Neuron (in vitro differentiated cells): ENCODE measurements at regions not wholly inside any gene's neighbourhood (a gene's known extent, or its start where the extent isn't known, plus 50 kb on each side); places are given as distances from the start of the nearest gene placed in this dataset.

Experiments
- H2AFZ ChIP-seq: one replicate; pipeline ENCODE4 v1.6.1; 2013; ENCODE audit warnings: low read depth, mild to moderate bottlenecking, inconsistent platforms, low read length, moderate library complexity
- H3K27me3 ChIP-seq: one replicate; pipeline ENCODE4 v1.6.1; 2013; ENCODE audit warnings: low read length; ENCODE audit not compliant: insufficient read depth
- H3K36me3 ChIP-seq: one replicate; pipeline ENCODE4 v1.6.1; 2013; ENCODE audit warnings: low read length; ENCODE audit not compliant: insufficient read depth
- H3K4me1 ChIP-seq: one replicate; pipeline ENCODE4 v1.6.1; 2013; ENCODE audit warnings: low read length; ENCODE audit not compliant: insufficient read depth
- H3K4me3 ChIP-seq: 2 replicates; pipeline ENCODE4 v1.5.1; 2013; ENCODE audit warnings: mild to moderate bottlenecking, low read length, moderate library complexity
- H3K9me3 ChIP-seq: one replicate; pipeline ENCODE4 v1.6.1; 2013; ENCODE audit warnings: low read length

GRCh38 chr7:17069146-17069545, 187.4 kb upstream of the AGR3 start:
- no peak overlapping the region for H3K4me3 ChIP-seq
- peaks cover 2% of the 10 kb centered on the region for H3K9me3 ChIP-seq
- H3K4me1 ChIP-seq, result no peaks in the 10 kb centered on the region
- no peaks in the 10 kb centered on the region for H3K27me3 ChIP-seq
- H2AFZ ChIP-seq, result no peak overlapping the region
- no peaks in the 10 kb centered on the region for H3K36me3 ChIP-seq

DNA sequence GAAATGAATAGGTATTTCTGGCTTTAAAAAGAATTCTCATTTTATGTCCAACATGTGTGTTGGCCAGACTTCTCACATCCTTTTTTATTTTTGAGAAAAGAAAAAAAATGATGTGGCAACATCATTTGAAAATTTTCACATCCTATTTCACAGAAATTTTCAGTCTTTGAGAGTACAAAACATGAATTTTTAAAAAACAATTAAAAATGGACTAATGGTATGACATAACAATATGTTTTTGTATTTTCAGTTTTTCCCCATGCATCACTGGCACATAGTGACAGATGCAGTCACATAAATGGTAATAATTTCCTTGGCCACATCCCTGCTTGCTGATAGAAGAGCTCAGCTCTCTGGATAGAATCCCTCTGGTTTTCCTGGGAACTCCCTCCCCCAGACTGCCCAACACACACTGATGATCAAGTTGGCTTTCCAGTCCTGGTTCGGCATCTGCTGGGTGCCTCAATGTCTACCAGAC, 188.5 kb upstream of the AGR3 start:
- Histone ChIP-seq H3K4me3 (no peak overlapping the region), H3K27me3 (no peaks in the 10 kb centered on the region), H2AFZ (no peak overlapping the region), H3K4me1 (no peaks in the 10 kb centered on the region), H3K36me3 (no peaks in the 10 kb centered on the region), H3K9me3 (peaks cover 2% of the 10 kb centered on the region)

GRCh38 chr7:17071866-17072265, 190.1 kb upstream of the AGR3 start:
- Histone ChIP-seq H3K27me3 (no peaks in the 10 kb centered on the region), H3K36me3 (no peaks in the 10 kb centered on the region), H2AFZ (no peak overlapping the region), H3K4me3 (no peak overlapping the region), H3K4me1 (no peaks in the 10 kb centered on the region), H3K9me3 (no peaks in the 10 kb centered on the region)

- no peaks in the 10 kb centered on the region for H3K27me3 ChIP-seq
- no peaks in the 10 kb centered on the region for H3K9me3 ChIP-seq
- no peak overlapping the region for H2AFZ ChIP-seq
- no peaks in the 10 kb centered on the region for H3K36me3 ChIP-seq
- no peak overlapping the region for H3K4me3 ChIP-seq
- H3K4me1 ChIP-seq, result no peaks in the 10 kb centered on the region
These were observed 193.9 kb upstream of the AGR3 start for GRCh38 chr7:17075601-17076255.

DNA sequence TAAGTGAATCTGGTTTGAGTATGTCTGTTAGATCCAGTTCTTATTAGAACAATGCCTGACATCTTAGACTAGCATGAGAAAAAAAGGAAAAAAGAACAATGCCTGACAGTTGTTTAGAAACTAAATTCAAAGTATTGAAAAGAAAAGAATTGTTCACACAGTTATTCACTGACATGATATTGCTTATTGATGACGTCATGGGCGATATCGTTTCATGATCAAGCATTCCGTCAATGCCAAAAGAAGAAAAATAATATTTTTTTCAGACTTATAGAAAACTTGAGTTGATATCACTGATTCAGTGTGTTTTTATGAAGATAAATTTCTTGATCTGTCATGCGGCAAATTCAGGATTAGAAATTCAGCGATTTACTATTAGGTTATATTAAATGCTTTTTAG, 196.5 kb upstream of the AGR3 start:
- Histone ChIP-seq H3K36me3 (no peaks in the 10 kb centered on the region), H3K4me3 (no peak overlapping the region), H2AFZ (no peak overlapping the region), H3K27me3 (no peaks in the 10 kb centered on the region), H3K4me1 (no peaks in the 10 kb centered on the region), H3K9me3 (no peaks in the 10 kb centered on the region)

GRCh38 chr7:17083392-17084165, 201.8 kb upstream of the AGR3 start:
- Histone ChIP-seq H3K4me1 (no peaks in the 10 kb centered on the region), H3K36me3 (no peaks in the 10 kb centered on the region), H3K9me3 (no peaks in the 10 kb centered on the region), H2AFZ (no peak overlapping the region), H3K27me3 (no peaks in the 10 kb centered on the region), H3K4me3 (no peak overlapping the region)

GRCh38 chr7:17084166-17084475, 202.3 kb upstream of the AGR3 start:
- Histone ChIP-seq H3K4me1 (no peaks in the 10 kb centered on the region), H3K9me3 (no peaks in the 10 kb centered on the region), H3K36me3 (no peaks in the 10 kb centered on the region)

GRCh38 chr7:17085186-17085585, 203.4 kb upstream of the AGR3 start:
- Histone ChIP-seq H3K4me3 (no peak overlapping the region), H3K27me3 (no peaks in the 10 kb centered on the region), H3K36me3 (no peaks in the 10 kb centered on the region), H2AFZ (no peak overlapping the region), H3K9me3 (no peaks in the 10 kb centered on the region), H3K4me1 (no peaks in the 10 kb centered on the region)

More at GRCh38 chr7:17084166-17084475, 202.3 kb upstream of the AGR3 start:
- Histone ChIP-seq H3K27me3 (no peaks in the 10 kb centered on the region), H3K4me3 (no peak overlapping the region), H2AFZ (no peak overlapping the region)

DNA sequence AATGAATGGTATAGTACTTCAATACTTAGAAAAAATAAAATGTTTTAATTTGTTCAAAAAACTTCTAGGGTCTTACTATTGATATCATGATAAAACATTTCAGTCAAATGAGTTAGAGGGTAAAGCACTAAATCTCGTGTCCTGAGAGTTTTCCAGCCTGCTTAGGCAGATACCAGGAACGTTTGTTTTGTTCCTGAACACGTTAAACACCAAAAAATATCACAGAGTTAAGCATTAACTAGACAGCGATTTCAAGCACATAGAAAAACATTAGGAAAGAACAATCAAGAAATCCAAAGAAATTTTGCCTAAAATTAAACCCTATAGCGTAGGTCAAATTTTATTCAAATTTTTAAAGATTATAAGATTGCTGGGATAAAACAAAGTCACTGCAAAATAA, 204.6 kb upstream of the AGR3 start:
- H3K4me1 ChIP-seq, result no peaks in the 10 kb centered on the region
- no peak overlapping the region for H3K4me3 ChIP-seq
- no peaks in the 10 kb centered on the region for H3K9me3 ChIP-seq
- no peak overlapping the region for H2AFZ ChIP-seq
- no peaks in the 10 kb centered on the region for H3K27me3 ChIP-seq
- H3K36me3 ChIP-seq, result no peaks in the 10 kb centered on the region

GRCh38 chr7:17090751-17091150, 207.7 kb upstream of the AHR start:
- Histone ChIP-seq H3K4me3 (no peak overlapping the region), H3K4me1 (no peaks in the 10 kb centered on the region), H3K27me3 (no peaks in the 10 kb centered on the region), H2AFZ (no peak overlapping the region), H3K9me3 (no peaks in the 10 kb centered on the region), H3K36me3 (no peaks in the 10 kb centered on the region)

DNA sequence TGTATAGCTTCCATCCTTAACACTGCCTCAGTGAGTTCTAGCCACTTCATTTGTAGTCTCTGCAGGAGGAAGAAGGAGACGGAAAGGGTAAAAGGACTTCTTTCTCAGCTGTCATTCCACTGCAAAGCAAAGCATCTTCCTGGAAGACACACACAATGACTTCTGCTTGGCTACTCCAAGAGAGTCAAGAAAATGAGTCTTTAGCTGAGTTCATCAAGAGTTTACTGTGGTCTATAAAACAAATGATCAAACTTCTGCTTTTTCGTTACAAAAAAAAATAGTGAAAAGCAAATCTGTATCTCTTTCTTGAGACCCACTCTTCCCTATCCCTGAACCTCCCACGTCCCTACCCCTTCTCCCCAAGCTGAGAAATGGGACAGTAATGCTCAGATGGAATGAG, 205.0 kb upstream of the AHR start:
- no peaks in the 10 kb centered on the region for H3K36me3 ChIP-seq
- no peak overlapping the region for H3K4me3 ChIP-seq
- H3K4me1 ChIP-seq, result no peaks in the 10 kb centered on the region
- H3K27me3 ChIP-seq, result no peaks in the 10 kb centered on the region
- no peak overlapping the region for H2AFZ ChIP-seq
- H3K9me3 ChIP-seq, result no peaks in the 10 kb centered on the region

GRCh38 chr7:17094963-17095574, 203.4 kb upstream of the AHR start:
- Histone ChIP-seq H3K27me3 (no peaks in the 10 kb centered on the region), H3K36me3 (no peaks in the 10 kb centered on the region), H2AFZ (no peak overlapping the region), H3K9me3 (no peaks in the 10 kb centered on the region), H3K4me3 (no peak overlapping the region), H3K4me1 (no peaks in the 10 kb centered on the region)

DNA sequence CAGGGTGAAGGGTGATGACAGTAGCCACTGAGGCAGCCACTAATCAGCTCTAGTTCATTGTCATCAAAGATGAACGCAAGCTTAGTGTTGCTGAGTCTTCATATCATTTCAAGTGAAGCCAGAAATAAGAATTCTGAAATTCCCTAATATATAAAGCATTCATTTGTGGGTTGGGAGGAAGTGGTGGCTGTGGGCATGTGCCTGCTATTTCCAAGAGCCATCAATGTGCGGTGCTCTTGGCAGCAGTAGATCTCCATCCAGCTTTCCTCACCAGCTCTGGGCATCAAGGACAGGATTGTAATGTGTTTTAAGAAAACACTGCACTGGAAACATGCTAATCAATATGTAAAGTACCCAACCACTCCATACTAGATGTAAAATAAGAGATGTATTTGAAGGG, 202.5 kb upstream of the AHR start:
- H3K4me3 ChIP-seq, result no peak overlapping the region
- no peak overlapping the region for H2AFZ ChIP-seq
- H3K27me3 ChIP-seq, result no peaks in the 10 kb centered on the region
- no peaks in the 10 kb centered on the region for H3K4me1 ChIP-seq
- H3K36me3 ChIP-seq, result no peaks in the 10 kb centered on the region
- no peaks in the 10 kb centered on the region for H3K9me3 ChIP-seq
